ENCODE measurements at regions not wholly inside any gene's neighbourhood (a gene's known extent, or its start where the extent isn't known, plus 50 kb on each side); places are given as distances from the start of the nearest gene placed in this dataset.

DNA sequence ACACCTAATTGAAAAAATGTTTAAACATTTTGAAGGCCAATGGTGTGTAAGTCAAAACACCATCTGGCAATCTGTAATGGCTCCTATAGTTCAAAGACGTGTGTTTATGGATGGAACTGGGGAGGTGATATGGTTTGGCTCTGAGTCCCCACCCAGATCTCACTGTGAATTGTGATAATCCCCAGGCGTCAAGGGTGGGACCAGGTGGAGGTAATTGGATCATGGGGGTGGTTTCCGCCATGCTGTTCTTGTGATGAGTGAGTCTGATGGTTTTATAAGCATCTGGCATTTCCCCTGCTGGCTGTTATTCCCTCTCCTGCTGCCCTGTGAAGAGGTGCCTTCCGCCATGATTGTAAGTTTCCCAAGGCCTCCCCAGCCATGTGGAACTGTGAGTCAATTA, 52.2 kb downstream of the ADRA2C start:
- DNase-seq = no peak

GRCh38 chr4:3819210-3819919, 53.2 kb downstream of the ADRA2C start:
- DNase-seq = no peak

- DNase-seq = no peak
These were observed 54.0 kb downstream of the ADRA2C start for GRCh38 chr4:3820016-3820805.

GRCh38 chr4:3820806-3821579, 54.8 kb downstream of the ADRA2C start:
- no peak for DNase-seq

- DNase-seq = no peak
These were observed 55.5 kb downstream of the ADRA2C start for GRCh38 chr4:3821580-3822229.

DNA sequence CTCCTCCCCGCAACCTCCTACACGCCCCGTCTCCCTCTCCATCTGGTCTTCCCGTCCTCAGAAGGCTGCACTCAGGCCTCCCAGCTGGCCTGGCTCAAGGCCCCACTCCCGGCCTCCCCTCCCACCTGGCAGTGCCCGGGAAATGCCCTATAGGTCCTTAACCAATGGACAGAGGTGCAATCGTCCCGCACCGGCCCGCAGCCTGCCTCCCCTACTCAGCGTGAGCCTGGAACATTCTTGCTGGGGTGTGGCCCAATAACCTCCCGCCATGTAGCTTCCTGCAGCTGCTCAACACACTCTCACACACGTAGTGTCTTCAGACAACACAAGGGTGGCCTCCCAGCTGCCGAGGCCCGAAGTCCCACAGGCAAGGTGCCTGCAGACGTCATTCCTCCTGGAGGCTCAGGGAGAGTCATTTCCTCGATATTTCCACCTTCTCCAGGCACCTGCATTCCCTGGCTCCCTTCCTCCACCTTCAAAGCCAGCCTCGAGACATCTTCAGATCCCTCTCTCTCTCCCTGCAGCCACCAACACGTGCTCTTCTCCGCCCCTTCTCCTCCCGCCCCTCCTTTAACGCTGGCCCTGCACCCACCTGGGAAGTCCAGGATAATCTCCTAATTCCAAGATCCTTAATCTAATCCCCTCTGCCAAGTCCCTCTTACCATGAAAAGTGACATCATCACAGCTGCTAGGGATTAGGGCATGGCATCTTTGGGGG, 56.2 kb downstream of the ADRA2C start:
- DNase-seq = no peak

- no peak for DNase-seq
These were observed 57.5 kb downstream of the ADRA2C start for GRCh38 chr4:3823496-3824341.

DNA sequence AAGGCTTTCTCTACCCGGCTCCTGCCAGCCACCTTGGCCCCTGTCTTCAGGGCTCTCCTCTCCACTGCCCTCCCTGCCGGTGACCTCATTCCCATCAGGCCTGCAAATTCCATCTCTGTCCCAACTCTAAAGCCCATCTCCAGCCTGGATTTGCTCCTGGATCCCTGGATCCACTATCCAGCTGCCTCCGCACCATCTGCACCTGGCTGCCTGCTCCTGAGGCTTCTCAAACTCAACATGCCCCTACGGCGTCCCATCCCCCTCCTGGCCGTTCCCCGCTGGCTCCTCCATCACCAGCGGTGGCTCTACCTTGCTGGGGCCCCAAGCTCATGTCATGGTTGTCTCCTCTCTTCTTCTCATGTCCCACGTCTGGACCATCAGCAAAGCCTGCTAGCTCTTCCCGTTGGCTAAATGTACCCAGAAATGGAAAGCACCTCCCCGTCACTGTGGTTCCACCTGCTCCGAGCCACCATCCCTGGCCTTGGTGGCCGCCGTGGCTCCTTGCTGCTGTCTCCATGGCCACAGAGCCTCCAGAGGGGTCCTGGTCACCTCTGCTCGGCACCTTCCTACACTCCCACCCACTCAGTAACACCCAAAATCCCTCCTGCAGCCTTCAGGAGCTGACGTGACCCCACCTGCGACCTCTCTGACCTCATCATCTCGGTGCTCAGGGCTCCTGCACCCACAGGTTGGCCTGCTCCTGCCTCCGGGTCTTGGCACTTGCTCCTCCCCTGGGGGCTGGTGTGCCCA, 58.5 kb downstream of the ADRA2C start:
- no peak for DNase-seq

- no peak for DNase-seq
These were observed 59.3 kb downstream of the ADRA2C start for GRCh38 chr4:3825530-3825929.

DNA sequence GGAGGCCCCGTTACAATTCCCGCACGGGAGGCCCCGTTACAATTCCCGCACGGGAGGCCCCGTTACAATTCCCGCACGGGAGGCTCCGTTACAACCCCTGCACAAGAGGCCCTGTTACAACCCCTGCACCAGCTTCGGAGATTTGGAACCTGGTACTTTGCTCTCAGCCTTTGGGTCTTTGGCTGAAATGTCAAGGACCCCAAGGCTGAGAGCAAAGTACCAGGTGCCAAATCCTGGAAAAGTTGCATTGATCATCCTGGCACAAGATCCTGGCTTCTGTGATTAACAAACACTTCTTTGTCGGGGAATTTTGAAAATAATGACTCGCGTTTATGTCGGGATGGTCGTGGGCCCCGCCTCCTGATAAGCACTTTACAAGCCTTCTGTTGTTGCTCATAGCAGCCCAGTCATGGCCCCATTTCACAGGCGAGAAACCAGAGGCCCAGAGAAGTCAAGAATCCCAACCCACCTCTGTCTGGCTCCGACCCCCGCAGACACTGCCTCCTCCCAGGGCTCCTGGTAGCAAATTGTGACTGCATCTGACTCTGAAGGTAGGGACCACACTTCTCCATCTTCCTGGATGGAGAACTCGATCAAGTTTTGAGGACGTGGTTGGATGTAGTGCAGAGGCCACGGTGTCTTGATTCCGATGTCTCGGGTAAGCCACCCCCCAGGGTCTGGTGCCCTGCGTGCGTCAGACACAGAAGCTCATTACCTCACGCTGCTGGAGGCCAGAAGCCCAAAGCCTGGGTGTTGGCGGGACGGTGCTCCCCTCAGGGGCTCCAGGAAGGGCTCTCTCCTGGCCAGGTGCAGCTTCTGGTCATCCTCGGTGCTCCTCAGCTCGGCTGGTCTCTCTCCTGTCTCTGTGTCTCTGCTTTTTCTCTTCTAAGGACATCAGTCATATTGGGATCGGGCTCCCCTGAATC, 60.3 kb downstream of the ADRA2C start:
- DNase-seq = no peak

GRCh38 chr4:3827616-3828492, 61.7 kb downstream of the ADRA2C start:
- DNase-seq = no peak

- DNase-seq = no peak
These were observed 62.4 kb downstream of the ADRA2C start for GRCh38 chr4:3828546-3828945.

GRCh38 chr4:3829211-3829955, 63.2 kb downstream of the ADRA2C start:
- DNase-seq = no peak

GRCh38 chr4:3829956-3830773, 64.0 kb downstream of the ADRA2C start:
- DNase-seq = no peak

- DNase-seq = no peak
These were observed 64.8 kb downstream of the ADRA2C start for GRCh38 chr4:3830774-3831528.

DNA sequence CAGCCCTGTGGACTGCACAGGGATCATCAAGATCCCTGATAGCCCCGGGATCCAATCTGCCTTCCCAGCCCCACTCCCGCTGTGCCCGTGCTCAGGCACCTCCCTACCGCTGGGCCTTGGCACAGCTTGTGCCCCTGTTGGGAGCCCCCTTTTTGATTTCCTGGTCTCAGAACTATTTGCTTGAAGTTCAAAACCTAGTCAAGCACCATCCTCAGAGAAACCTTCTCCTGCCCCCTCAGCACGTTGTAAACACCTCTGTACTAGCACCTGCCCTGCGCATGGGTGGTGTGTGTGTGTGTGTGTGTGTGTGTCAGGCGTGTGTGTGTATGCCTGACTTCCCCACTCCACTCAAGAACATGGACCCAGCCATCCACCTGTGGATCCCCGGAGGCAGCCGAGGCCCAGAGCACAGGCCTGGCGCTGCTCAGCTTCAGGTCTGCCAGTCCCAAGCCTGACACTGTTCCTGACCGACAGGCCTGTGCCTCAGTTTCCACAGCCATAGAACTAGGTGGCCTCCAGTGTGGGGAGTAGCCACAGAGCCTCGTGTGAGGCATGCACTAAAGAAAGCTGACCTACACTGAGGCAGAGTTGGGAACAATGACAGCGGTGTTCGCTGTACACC, 65.5 kb downstream of the ADRA2C start:
- DNase-seq = no peak
